GM12874 (cell line): ENCODE measurements at regions not wholly inside any gene's neighbourhood (a gene's known extent, or its start where the extent isn't known, plus 50 kb on each side); places are given as distances from the start of the nearest gene placed in this dataset.

Experiments used
- CTCF ChIP-seq: IDR thresholded peaks from 2 replicates; pipeline ENCODE4 v1.5.1; 2011; ENCODE audit warnings: low read depth, mild to moderate bottlenecking, control low read depth, low read length, moderate library complexity; ENCODE audit not compliant: insufficient read depth

- no peak for TF ChIP-seq CTCF
Measured at GRCh38 chr14:54174457-54174856, 217.8 kb upstream of the BMP4 start.

- peak; percentile 48 for TF ChIP-seq CTCF
Measured at GRCh38 chr14:54175298-54175942, 218.8 kb upstream of the BMP4 start.

GRCh38 chr14:54177019-54177418 is 219.8 kb upstream of the CDKN3 start:
- TF ChIP-seq CTCF, result no peak

GRCh38 chr14:54177641-54178621 is 218.9 kb upstream of the CDKN3 start:
- TF ChIP-seq CTCF, result no peak

GRCh38 chr14:54182419-54183045 is 214.3 kb upstream of the CDKN3 start:
- no peak for TF ChIP-seq CTCF

GRCh38 chr14:54186821-54187763 is 209.7 kb upstream of the CDKN3 start:
- no peak for TF ChIP-seq CTCF
